Upper lobe of left lung (tissue), 4 donors: ENCODE measurements at regions not wholly inside any gene's neighbourhood (a gene's known extent, or its start where the extent isn't known, plus 50 kb on each side); places are given as distances from the start of the nearest gene placed in this dataset.

Source experiments
- CTCF ChIP-seq, 6 experiments: fragments of 450-650 bp in 4 of 6; fragments of 200-600 bp in 2 of 6; sonication (generic) in 2 of 6; IDR thresholded peaks; one replicate each; pipeline ENCODE4 v1.5.1; 2016 to 2019; ENCODE audit warnings: antibody characterized with exemption in 6 of 6
- EP300 ChIP-seq, 4 donors: sonication (generic); formaldehyde crosslinking; IDR thresholded peaks; one replicate each; pipeline ENCODE4 v1.5.1; 2017; ENCODE audit warnings: antibody characterized with exemption in 4 of 4, control low read depth in 2 of 4
- POLR2A ChIP-seq, 4 donors: fragments of 450-650 bp; IDR thresholded peaks; one replicate each; pipeline ENCODE4 v1.5.1; 2016 to 2017; ENCODE audit warnings: antibody characterized with exemption in 4 of 4, mild to moderate bottlenecking in 2 of 4

- no peak for TF ChIP-seq CTCF (IDR thresholded peaks at IDR 0.05)
- no peak for TF ChIP-seq POLR2A (IDR thresholded peaks at IDR 0.05)
- TF ChIP-seq EP300 (IDR thresholded peaks at IDR 0.05) = no peak
Measured at GRCh38 chr3:25073423-25073822, 354.6 kb upstream of the RARB start.
